GM12872 (cell line): ENCODE measurements at regions not wholly inside any gene's neighbourhood (a gene's known extent, or its start where the extent isn't known, plus 50 kb on each side); places are given as distances from the start of the nearest gene placed in this dataset.

Source experiments
- CTCF ChIP-seq: IDR thresholded peaks from 3 replicates; pipeline ENCODE4 v1.5.1; 2011; ENCODE audit warnings: low read depth, mild to moderate bottlenecking, low read length, moderate library complexity; ENCODE audit not compliant: insufficient read depth

GRCh38 chr2:44079686-44080085, 83.9 kb upstream of the LRPPRC start:
- TF ChIP-seq CTCF, result no peak

- TF ChIP-seq CTCF, result no peak
These were observed 85.6 kb upstream of the PPM1B start for GRCh38 chr2:44083054-44083453.

- no peak for TF ChIP-seq CTCF
These were observed 83.8 kb upstream of the PPM1B start for GRCh38 chr2:44084850-44085249.

GRCh38 chr2:44086629-44087028, 82.0 kb upstream of the PPM1B start:
- no peak for TF ChIP-seq CTCF

GRCh38 chr2:44087036-44087713, 81.5 kb upstream of the PPM1B start:
- peak; percentile 87 for TF ChIP-seq CTCF

GRCh38 chr2:44087714-44088092, 81.0 kb upstream of the PPM1B start:
- TF ChIP-seq CTCF, result no peak

- no peak for TF ChIP-seq CTCF
These were observed 74.7 kb upstream of the PPM1B start for GRCh38 chr2:44093970-44094369.
